ENCODE measurements at regions not wholly inside any gene's neighbourhood (a gene's known extent, or its start where the extent isn't known, plus 50 kb on each side); places are given as distances from the start of the nearest gene placed in this dataset.

DNA sequence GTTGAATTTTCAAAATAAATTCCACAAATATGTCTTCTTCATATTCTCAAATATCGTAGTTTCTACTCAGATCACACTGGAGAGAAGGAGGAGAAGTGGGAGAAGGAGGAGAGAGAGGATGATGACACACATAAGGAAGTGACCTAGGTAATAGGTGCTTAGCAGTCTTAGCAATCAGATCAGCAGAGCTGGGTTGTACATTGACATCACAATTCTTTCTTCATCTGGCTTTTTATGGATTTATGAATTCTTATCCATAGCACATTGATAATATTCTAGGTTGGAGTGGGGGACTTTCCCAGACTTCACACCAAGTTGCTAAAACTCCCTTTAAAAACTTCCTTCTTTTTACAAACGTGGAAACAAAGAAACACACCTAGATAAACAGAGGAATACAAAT lies 86.9 kb downstream of the FGF9 start:
- H3K18ac ChIP-seq (ENCODE audit: extremely low read depth, low read length) = no peak overlapping the region
- no peak overlapping the region for H2BK120ac ChIP-seq (replicated peaks; ENCODE audit: low read depth, low read length)
- H4K20me1 ChIP-seq (replicated peaks in 1 of 2; ENCODE audit: control insufficient read depth in 1 of 2, insufficient read depth in 2 of 2, low read length in 2 of 2) = no peaks in the 10 kb centered on the region
- H3K79me2 ChIP-seq (ENCODE audit: control insufficient read depth in 1 of 2, insufficient read depth in 2 of 2, low read length in 2 of 2) = no peaks in the 10 kb centered on the region
- no peak overlapping the region for H2BK12ac ChIP-seq (ENCODE audit: low read depth, low read length)
- ChIA-PET CTCF (ENCODE audit: partially characterized antibody) (no interaction called here), POLR2A (ENCODE audit: partially characterized antibody) (no interaction called here)
- no peak overlapping the region for H3K4ac ChIP-seq (replicated peaks; ENCODE audit: insufficient read length, low read depth, low read length)
- no peak overlapping the region for H2AFZ ChIP-seq (ENCODE audit: low read length)
- no peak overlapping the region for H3K4me3 ChIP-seq (ENCODE audit: extremely low read depth in 1 of 4, insufficient read depth in 2 of 4, low read depth in 3 of 4, low read length in 4 of 4)
- no peak overlapping the region for H3K27ac ChIP-seq (ENCODE audit: low read depth, low read length)
- FAIRE-seq (no peak), DNase-seq (ENCODE audit: low read depth in 1 of 2, low spot score in 2 of 2) (no peak)
- H3K4me2 ChIP-seq (ENCODE audit: insufficient read depth in 1 of 2, low read depth in 2 of 2, low read length in 2 of 2) = no peak overlapping the region
- H3K23ac ChIP-seq (ENCODE audit: insufficient read length) = no peak overlapping the region
- H2BK20ac ChIP-seq (ENCODE audit: low read length) = no peak overlapping the region
- H2BK15ac ChIP-seq (ENCODE audit: low read length) = no peak overlapping the region
- no peak overlapping the region for H3K14ac ChIP-seq (ENCODE audit: insufficient read length)
- no peak overlapping the region for H4K91ac ChIP-seq (replicated peaks; ENCODE audit: insufficient read length, low read length)
- no peaks in the 10 kb centered on the region for H3K9me3 ChIP-seq (ENCODE audit: insufficient read depth in 2 of 2, low read depth in 1 of 2, low read length in 1 of 2)
- no peak overlapping the region for H2AK5ac ChIP-seq (ENCODE audit: low read depth, low read length)
- no peak overlapping the region for H4K5ac ChIP-seq (ENCODE audit: insufficient read length, low read depth, low read length)
- no peaks in the 10 kb centered on the region for H3K79me1 ChIP-seq (ENCODE audit: low read depth, low read length)
- no peak overlapping the region for H3K56ac ChIP-seq (replicated peaks; ENCODE audit: insufficient read length, low read depth, low read length)
- H3K27me3 ChIP-seq (replicated peaks in 1 of 4; ENCODE audit: control insufficient read depth in 3 of 4, extremely low read depth in 1 of 4, insufficient read depth in 3 of 4, low read length in 3 of 4) = no peaks in the 10 kb centered on the region
- no peaks in the 10 kb centered on the region for H3K23me2 ChIP-seq (ENCODE audit: low read depth, low read length)
- H2BK5ac ChIP-seq (ENCODE audit: low read depth, low read length) = no peak overlapping the region
- H4K8ac ChIP-seq (ENCODE audit: extremely low read depth, insufficient read depth, low read length) = no peak overlapping the region
- H3K4me1 ChIP-seq (replicated peaks in 1 of 4; ENCODE audit: control insufficient read depth in 3 of 4, insufficient read depth in 4 of 4, low read length in 3 of 4) = peaks cover 0 to 15% (median 1%) of the 10 kb centered on the region in 4 experiments; a peak in 2 of 7 replicates
- WGBS, 2 experiments (ENCODE audit: extremely low coverage in 1 of 2, insufficient coverage in 1 of 2, insufficient read length in 1 of 2, insufficient replicate concordance in 2 of 2, low coverage in 1 of 2, low lambda C conversion rate in 2 of 2, missing lambda C conversion rate in 1 of 2) = 84% methylated on average over 2 of the region's 2 CpGs; no CpG with 5 or more reads in 1 of the 2 experiments
- no peaks in the 10 kb centered on the region for H3K36me3 ChIP-seq (ENCODE audit: control insufficient read depth in 2 of 4, insufficient read depth in 4 of 4, low read length in 3 of 4)
- no peak overlapping the region for H3K9ac ChIP-seq (replicated peaks in 1 of 4; ENCODE audit: extremely low read depth in 1 of 4, low read depth in 3 of 4, low read length in 3 of 4)
- TF ChIP-seq KDM4A (IDR thresholded peaks at IDR 0.05; ENCODE audit: low read depth, low read length, severe bottlenecking) = no peak
- TF ChIP-seq TAF7 (optimal IDR thresholded peaks at IDR 0.05; ENCODE audit: borderline replicate concordance, low read depth, low read length) = no peak
- TF ChIP-seq HDAC2 (IDR thresholded peaks at IDR 0.05; ENCODE audit: borderline replicate concordance in 1 of 2, low read depth in 2 of 2, low read length in 2 of 2) = no peak
- no peak for TF ChIP-seq SIX5 (IDR thresholded peaks at IDR 0.05; ENCODE audit: low read depth, low read length)
- no peak for TF ChIP-seq CBX5 (IDR thresholded peaks at IDR 0.05; ENCODE audit: low read depth, low read length)
- no peak for TF ChIP-seq EGR1 (IDR thresholded peaks at IDR 0.05; ENCODE audit: borderline replicate concordance, low read depth, low read length)
- TF ChIP-seq, protein P1, sequence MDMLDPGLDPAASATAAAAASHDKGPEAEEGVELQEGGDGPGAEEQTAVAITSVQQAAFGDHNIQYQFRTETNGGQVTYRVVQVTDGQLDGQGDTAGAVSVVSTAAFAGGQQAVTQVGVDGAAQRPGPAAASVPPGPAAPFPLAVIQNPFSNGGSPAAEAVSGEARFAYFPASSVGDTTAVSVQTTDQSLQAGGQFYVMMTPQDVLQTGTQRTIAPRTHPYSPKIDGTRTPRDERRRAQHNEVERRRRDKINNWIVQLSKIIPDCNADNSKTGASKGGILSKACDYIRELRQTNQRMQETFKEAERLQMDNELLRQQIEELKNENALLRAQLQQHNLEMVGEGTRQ (IDR thresholded peaks at IDR 0.05; ENCODE audit: low read length) = no peak
- no peak for TF ChIP-seq RNF2 (IDR thresholded peaks at IDR 0.05; ENCODE audit: borderline replicate concordance, low read depth, low read length, missing control alignments, poor library complexity, severe bottlenecking)
